CD4-positive, alpha-beta T cell treated with Interleukin-15 for 1 hour (primary cell): ENCODE measurements at regions not wholly inside any gene's neighbourhood (a gene's known extent, or its start where the extent isn't known, plus 50 kb on each side); places are given as distances from the start of the nearest gene placed in this dataset.

Experiments used
- DNase-seq: peaks from one replicate; pipeline ENCODE4 v3.0.0-alpha.2; 2020

GRCh38 chr1:58978096-58978495, 194.2 kb upstream of the JUN start:
- DNase-seq: no peak

GRCh38 chr1:58979086-58979485, 195.2 kb upstream of the JUN start:
- no peak for DNase-seq

GRCh38 chr1:58979677-58980076, 195.8 kb upstream of the JUN start:
- no peak for DNase-seq

GRCh38 chr1:58981392-58981791, 197.5 kb upstream of the JUN start:
- no peak for DNase-seq

GRCh38 chr1:58982259-58982998, 198.6 kb upstream of the JUN start:
- no peak for DNase-seq

GRCh38 chr1:58983162-58983561, 199.3 kb upstream of the JUN start:
- DNase-seq: no peak

- no peak for DNase-seq
Observed at GRCh38 chr1:58983633-58984245, 199.9 kb upstream of the JUN start.

GRCh38 chr1:58986996-58987767, 203.3 kb upstream of the JUN start:
- no peak for DNase-seq

- DNase-seq: no peak
Observed at GRCh38 chr1:58988752-58989151, 204.9 kb upstream of the JUN start.

GRCh38 chr1:58989845-58990244, 206.0 kb upstream of the JUN start:
- DNase-seq: no peak

GRCh38 chr1:58991305-58991704, 207.5 kb upstream of the JUN start:
- DNase-seq: no peak

- no peak for DNase-seq
Observed at GRCh38 chr1:58992643-58993042, 208.8 kb upstream of the JUN start.

GRCh38 chr1:58993403-58993802, 209.6 kb upstream of the JUN start:
- DNase-seq: no peak

- DNase-seq: no peak
Observed at GRCh38 chr1:58994664-58995063, 210.8 kb upstream of the JUN start.

- no peak for DNase-seq
Observed at GRCh38 chr1:58996341-58997059, 212.7 kb upstream of the JUN start.

GRCh38 chr1:58997060-58997411, 213.2 kb upstream of the JUN start:
- no peak for DNase-seq

- DNase-seq: no peak
Observed at GRCh38 chr1:58997637-58998036, 213.8 kb upstream of the JUN start.

- DNase-seq: no peak
Observed at GRCh38 chr1:58999676-59000075, 215.8 kb upstream of the JUN start.

GRCh38 chr1:59004755-59005154, 220.9 kb upstream of the JUN start:
- no peak for DNase-seq

- no peak for DNase-seq
Observed at GRCh38 chr1:59005491-59006288, 221.8 kb upstream of the JUN start.

- no peak for DNase-seq
Observed at GRCh38 chr1:59006289-59006658, 222.4 kb upstream of the JUN start.

GRCh38 chr1:59006932-59007331, 223.1 kb upstream of the JUN start:
- no peak for DNase-seq

- DNase-seq: no peak
Observed at GRCh38 chr1:59007429-59007819, 223.6 kb upstream of the JUN start.
